Loucy (cell line): ENCODE measurements at regions not wholly inside any gene's neighbourhood (a gene's known extent, or its start where the extent isn't known, plus 50 kb on each side); places are given as distances from the start of the nearest gene placed in this dataset.
"Not testable (repeated sequence)": the region's sequence is repeated elsewhere in the genome, so short reads cannot be mapped to it uniquely, and the experiment has no call there.

Experiments used
- H2AFZ ChIP-seq: fragments of 200-600 bp; sonication (generic); 2 replicates; pipeline ENCODE4 v1.6.0; 2016; ENCODE audit warnings: antibody characterized with exemption, mild to moderate bottlenecking, low read length, moderate library complexity
- H3F3A ChIP-seq: fragments of 200-600 bp; 2 replicates; pipeline ENCODE4 v1.6.0; 2016; ENCODE audit warnings: antibody characterized with exemption, low read depth, mild to moderate bottlenecking
- H3K27me3 ChIP-seq: fragments of 200-600 bp; sonication (generic); 2 replicates; pipeline ENCODE4 v1.6.1; 2014; ENCODE audit warnings: low read length, mild to moderate bottlenecking; ENCODE audit not compliant: insufficient read depth, poor library complexity, severe bottlenecking
- H3K36me3 ChIP-seq: fragments of 200-600 bp; sonication (generic); 2 replicates; pipeline ENCODE4 v1.6.1; 2016; ENCODE audit warnings: low read length; ENCODE audit not compliant: insufficient read depth
- H3K4me1 ChIP-seq: fragments of 200-600 bp; sonication (generic); 2 replicates; pipeline ENCODE4 v1.5.1; 2014; ENCODE audit warnings: low read length, mild to moderate bottlenecking; ENCODE audit not compliant: insufficient read depth, poor library complexity, severe bottlenecking
- H3K4me2 ChIP-seq: fragments of 200-600 bp; sonication (generic); 2 replicates; pipeline ENCODE4 v1.6.0; 2014; ENCODE audit warnings: antibody characterized with exemption, low read length, low read depth, mild to moderate bottlenecking; ENCODE audit not compliant: poor library complexity, severe bottlenecking
- H3K4me3 ChIP-seq: fragments of 200-600 bp; sonication (generic); 2 replicates; pipeline ENCODE4 v1.5.1; 2014; ENCODE audit warnings: low read length, mild to moderate bottlenecking, mixed read lengths; ENCODE audit not compliant: poor library complexity, severe bottlenecking
- H3K79me2 ChIP-seq: fragments of 200-600 bp; sonication (generic); 2 replicates; pipeline ENCODE4 v1.6.1; 2014; ENCODE audit warnings: low read length; ENCODE audit not compliant: insufficient read depth
- H3K9ac ChIP-seq: fragments of 200-600 bp; sonication (generic); 2 replicates; pipeline ENCODE4 v1.6.0; 2014; ENCODE audit warnings: mild to moderate bottlenecking, low read depth, low read length, moderate library complexity; ENCODE audit not compliant: poor library complexity, severe bottlenecking
- H3K9me2 ChIP-seq: fragments of 200-600 bp; sonication (generic); replicated peaks from 2 replicates; pipeline ENCODE4 v1.6.1; 2016; ENCODE audit warnings: low read depth, low read length, mixed read lengths
- H3K9me3 ChIP-seq: fragments of 200-600 bp; sonication (generic); 2 replicates; pipeline ENCODE4 v1.6.1; 2014; ENCODE audit warnings: mild to moderate bottlenecking, antibody characterized with exemption, low read length, low read depth; ENCODE audit not compliant: insufficient read depth
- H4K20me1 ChIP-seq: fragments of 200-600 bp; sonication (generic); 2 replicates; pipeline ENCODE4 v1.6.0; 2014; ENCODE audit warnings: antibody characterized with exemption, low read length, mild to moderate bottlenecking; ENCODE audit not compliant: insufficient read depth, poor library complexity, severe bottlenecking
- CTCF ChIP-seq: fragments of 200-600 bp; sonication (generic); conservative IDR thresholded peaks from 2 replicates; pipeline ENCODE4 v1.5.1; 2014; ENCODE audit warnings: mild to moderate bottlenecking, antibody characterized with exemption, low read length
- EZH2phosphoT487 ChIP-seq: fragments of 200-600 bp; IDR thresholded peaks from 2 replicates; pipeline ENCODE4 v1.6.1; 2018; ENCODE audit warnings: antibody characterized with exemption, mild to moderate bottlenecking, moderate library complexity, borderline replicate concordance

GRCh38 chr9:18061856-18062255 lies 412.1 kb upstream of the ADAMTSL1 start:
- Histone ChIP-seq H3K9ac (no peak overlapping the region), H3K9me3 (no peaks in the 10 kb centered on the region), H3F3A (peaks cover 6% of the 10 kb centered on the region; the same call in 1 of the 2 replicates), H3K36me3 (no peaks in the 10 kb centered on the region), H3K27me3 (no peaks in the 10 kb centered on the region), H3K4me3 (peak overlapping the region; percentile 35), H2AFZ (no peak overlapping the region), H4K20me1 (no peaks in the 10 kb centered on the region), H3K4me2 (peak overlapping the region; percentile 30), H3K79me2 (no peaks in the 10 kb centered on the region), H3K4me1 (peaks cover 41% of the 10 kb centered on the region), H3K9me2 (no peaks in the 10 kb centered on the region)
- no peak for TF ChIP-seq EZH2phosphoT487
- TF ChIP-seq CTCF: no peak

GRCh38 chr9:18063856-18064390 lies 410.0 kb upstream of the ADAMTSL1 start:
- H3K9me3 ChIP-seq: no peaks in the 10 kb centered on the region
- no peaks in the 10 kb centered on the region for H3K9me2 ChIP-seq
- no peaks in the 10 kb centered on the region for H4K20me1 ChIP-seq
- H3K4me1 ChIP-seq: peaks cover 21% of the 10 kb centered on the region
- H3K4me2 ChIP-seq: no peak overlapping the region
- TF ChIP-seq CTCF (no peak), EZH2phosphoT487 (no peak)
- H3F3A ChIP-seq: peaks cover 6% of the 10 kb centered on the region; the same call in 1 of the 2 replicates
- no peak overlapping the region for H2AFZ ChIP-seq
- H3K4me3 ChIP-seq: no peak overlapping the region
- no peak overlapping the region for H3K9ac ChIP-seq
- H3K79me2 ChIP-seq: no peaks in the 10 kb centered on the region
- H3K36me3 ChIP-seq: no peaks in the 10 kb centered on the region
- H3K27me3 ChIP-seq: no peaks in the 10 kb centered on the region

- H3K9me2 ChIP-seq, H2AFZ ChIP-seq, H3K27me3 ChIP-seq, H3K36me3 ChIP-seq, H4K20me1 ChIP-seq, H3F3A ChIP-seq, H3K4me3 ChIP-seq, H3K9ac ChIP-seq, H3K9me3 ChIP-seq, H3K79me2 ChIP-seq, H3K4me2 ChIP-seq, H3K4me1 ChIP-seq: not testable (repeated sequence)
These were observed 407.3 kb upstream of the ADAMTSL1 start for GRCh38 chr9:18066608-18067007.

GRCh38 chr9:18067548-18068120 lies 406.3 kb upstream of the ADAMTSL1 start:
- H3K9ac ChIP-seq: no peak overlapping the region
- H3K9me3 ChIP-seq: no peaks in the 10 kb centered on the region
- no peaks in the 10 kb centered on the region for H3K27me3 ChIP-seq
- H3K4me3 ChIP-seq: no peak overlapping the region
- H3K9me2 ChIP-seq: no peaks in the 10 kb centered on the region
- H3K79me2 ChIP-seq: no peaks in the 10 kb centered on the region
- TF ChIP-seq CTCF: no peak
- no peak for TF ChIP-seq EZH2phosphoT487
- H2AFZ ChIP-seq: no peak overlapping the region
- H3K4me2 ChIP-seq: no peak overlapping the region
- no peaks in the 10 kb centered on the region for H3F3A ChIP-seq
- no peaks in the 10 kb centered on the region for H3K36me3 ChIP-seq
- no peaks in the 10 kb centered on the region for H3K4me1 ChIP-seq
- no peaks in the 10 kb centered on the region for H4K20me1 ChIP-seq
